ENCODE measurements at regions not wholly inside any gene's neighbourhood (a gene's known extent, or its start where the extent isn't known, plus 50 kb on each side); places are given as distances from the start of the nearest gene placed in this dataset.

DNA sequence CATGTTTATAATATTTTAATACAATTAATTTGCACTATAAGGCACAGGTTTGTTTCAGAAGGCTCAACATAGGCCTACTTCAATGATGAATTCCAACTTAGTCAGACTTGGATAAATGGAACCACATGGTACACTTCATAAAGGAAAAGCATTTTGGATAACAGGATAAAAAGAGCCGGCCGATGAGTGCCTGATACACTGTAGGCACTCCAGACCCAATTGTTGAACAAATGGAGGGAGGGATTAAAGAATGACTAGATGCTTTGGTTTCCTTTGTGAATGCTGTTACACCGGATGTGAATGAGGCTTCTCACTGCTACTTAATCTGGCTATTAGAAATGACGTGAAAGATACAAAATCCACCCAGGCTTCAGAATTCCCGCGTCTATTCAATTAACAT is 104.1 kb upstream of the KCTD1 start:
- Histone ChIP-seq H3K27me3 (ENCODE audit: control insufficient read depth, insufficient read depth, low read length) (no peaks in the 10 kb centered on the region), H3K27ac (ENCODE audit: low read depth in 2 of 2, low read length in 2 of 2) (no peak overlapping the region), H3K9ac (ENCODE audit: low read length in 3 of 3) (no peak overlapping the region), H3K4me3 (ENCODE audit: low read length in 3 of 3) (no peak overlapping the region), H3K9me3 (ENCODE audit: control insufficient read depth in 2 of 3, insufficient read depth in 1 of 3, low read length in 3 of 3) (no peaks in the 10 kb centered on the region), H3K36me3 (ENCODE audit: control insufficient read depth in 2 of 3, insufficient read depth in 3 of 3, low read length in 3 of 3) (no peaks in the 10 kb centered on the region), H3K4me1 (ENCODE audit: control insufficient read depth in 2 of 3, insufficient read depth in 2 of 3, low read depth in 1 of 3, low read length in 3 of 3) (peaks cover 0 to 4% (median 3%) of the 10 kb centered on the region in 3 donors)
- intact Hi-C loops (cut with DNase I): no loop called here
- TF ChIP-seq, protein P1, sequence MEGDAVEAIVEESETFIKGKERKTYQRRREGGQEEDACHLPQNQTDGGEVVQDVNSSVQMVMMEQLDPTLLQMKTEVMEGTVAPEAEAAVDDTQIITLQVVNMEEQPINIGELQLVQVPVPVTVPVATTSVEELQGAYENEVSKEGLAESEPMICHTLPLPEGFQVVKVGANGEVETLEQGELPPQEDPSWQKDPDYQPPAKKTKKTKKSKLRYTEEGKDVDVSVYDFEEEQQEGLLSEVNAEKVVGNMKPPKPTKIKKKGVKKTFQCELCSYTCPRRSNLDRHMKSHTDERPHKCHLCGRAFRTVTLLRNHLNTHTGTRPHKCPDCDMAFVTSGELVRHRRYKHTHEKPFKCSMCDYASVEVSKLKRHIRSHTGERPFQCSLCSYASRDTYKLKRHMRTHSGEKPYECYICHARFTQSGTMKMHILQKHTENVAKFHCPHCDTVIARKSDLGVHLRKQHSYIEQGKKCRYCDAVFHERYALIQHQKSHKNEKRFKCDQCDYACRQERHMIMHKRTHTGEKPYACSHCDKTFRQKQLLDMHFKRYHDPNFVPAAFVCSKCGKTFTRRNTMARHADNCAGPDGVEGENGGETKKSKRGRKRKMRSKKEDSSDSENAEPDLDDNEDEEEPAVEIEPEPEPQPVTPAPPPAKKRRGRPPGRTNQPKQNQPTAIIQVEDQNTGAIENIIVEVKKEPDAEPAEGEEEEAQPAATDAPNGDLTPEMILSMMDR (IDR thresholded peaks at IDR 0.05; ENCODE audit: borderline replicate concordance, extremely low read depth, insufficient read depth): no peak
- FAIRE-seq: no peak
- DNase-seq: no peak

DNA sequence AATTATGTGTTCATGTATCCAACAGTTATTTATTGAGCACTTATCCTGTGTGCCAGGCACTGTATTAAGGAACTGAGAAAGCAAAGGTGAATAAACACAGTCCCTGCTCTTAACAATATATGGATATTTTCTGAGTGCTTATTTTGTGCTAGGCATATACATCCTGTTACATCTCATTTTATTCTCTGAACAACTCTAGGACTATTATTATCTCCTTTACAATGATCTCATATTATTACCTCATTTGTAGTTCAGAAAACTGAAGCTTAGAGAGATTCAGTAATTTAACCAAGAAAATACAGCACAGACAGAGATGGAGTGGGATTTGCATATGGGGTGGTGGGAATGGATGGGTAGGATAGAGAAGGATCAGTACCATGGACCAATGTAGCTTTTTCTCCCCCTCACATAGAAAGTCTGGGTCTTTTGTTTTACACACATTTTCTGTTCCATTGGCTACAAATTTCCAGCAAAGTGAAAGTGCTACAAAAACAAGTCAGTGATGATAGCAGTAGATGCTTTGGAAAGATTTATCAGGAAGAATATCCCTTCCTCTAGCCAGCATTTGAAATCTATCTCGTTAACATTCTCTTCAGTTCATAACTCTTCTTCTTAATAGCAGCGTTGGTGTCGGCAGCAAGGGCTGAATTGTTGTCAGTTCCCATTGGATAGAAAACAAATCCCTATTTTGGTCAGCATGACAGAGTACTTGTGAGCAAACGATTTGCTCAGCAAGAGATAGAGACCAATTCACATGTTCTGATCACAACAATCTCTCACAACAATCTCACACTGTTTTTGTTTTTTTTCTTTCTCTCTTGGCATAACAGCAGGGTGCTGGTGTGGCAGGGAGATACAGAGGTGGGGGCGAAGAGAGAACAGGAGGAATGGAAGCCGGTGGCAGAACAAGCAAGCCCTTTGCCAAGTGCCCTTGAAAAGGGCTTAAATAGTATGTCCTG is 102.2 kb upstream of the KCTD1 start:
- FAIRE-seq (no peak), DNase-seq (no peak)
- Histone ChIP-seq H3K27ac (ENCODE audit: low read depth in 2 of 2, low read length in 2 of 2) (peak overlapping the region in 1 of 2 donors; percentile 25), H3K4me3 (ENCODE audit: low read length in 3 of 3) (no peak overlapping the region), H3K4me1 (ENCODE audit: control insufficient read depth in 2 of 3, insufficient read depth in 2 of 3, low read depth in 1 of 3, low read length in 3 of 3) (peaks cover 0 to 3% (median 0%) of the 10 kb centered on the region in 3 donors), H3K9me3 (ENCODE audit: control insufficient read depth in 2 of 3, insufficient read depth in 1 of 3, low read length in 3 of 3) (no peaks in the 10 kb centered on the region), H3K27me3 (ENCODE audit: control insufficient read depth, insufficient read depth, low read length) (no peaks in the 10 kb centered on the region), H3K36me3 (ENCODE audit: control insufficient read depth in 2 of 3, insufficient read depth in 3 of 3, low read length in 3 of 3) (no peaks in the 10 kb centered on the region), H3K9ac (ENCODE audit: low read length in 3 of 3) (no peak overlapping the region)
- intact Hi-C loops (cut with DNase I): no loop called here
- TF ChIP-seq, protein P1 (IDR thresholded peaks at IDR 0.05; ENCODE audit: borderline replicate concordance, extremely low read depth, insufficient read depth): no peak

DNA sequence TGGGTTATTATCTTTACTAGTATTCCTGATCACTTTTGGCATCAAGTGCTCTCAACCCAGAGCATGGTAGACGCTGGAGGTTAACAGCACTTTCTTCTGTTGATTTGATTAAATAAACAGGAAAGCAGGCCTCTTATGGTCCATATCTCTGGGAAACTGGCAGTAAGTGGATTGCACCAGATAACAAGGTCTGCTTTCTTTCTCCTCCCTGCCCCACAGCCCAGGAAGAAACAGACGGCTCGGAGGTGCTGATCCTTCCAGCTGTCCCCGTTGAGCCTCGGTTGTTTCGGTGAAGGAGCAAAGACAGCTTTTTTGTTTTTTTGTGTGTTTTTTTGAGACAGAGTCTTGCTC is 100.8 kb upstream of the KCTD1 start:
- TF ChIP-seq, protein P1 (IDR thresholded peaks at IDR 0.05; ENCODE audit: borderline replicate concordance, extremely low read depth, insufficient read depth): no peak
- Histone ChIP-seq H3K9ac (ENCODE audit: low read length in 3 of 3) (no peak overlapping the region), H3K4me1 (ENCODE audit: control insufficient read depth in 2 of 3, insufficient read depth in 2 of 3, low read depth in 1 of 3, low read length in 3 of 3) (no peaks in the 10 kb centered on the region), H3K9me3 (ENCODE audit: control insufficient read depth in 2 of 3, insufficient read depth in 1 of 3, low read length in 3 of 3) (no peaks in the 10 kb centered on the region), H3K4me3 (ENCODE audit: low read length in 3 of 3) (no peak overlapping the region), H3K27me3 (ENCODE audit: control insufficient read depth, insufficient read depth, low read length) (no peaks in the 10 kb centered on the region), H3K36me3 (ENCODE audit: control insufficient read depth in 2 of 3, insufficient read depth in 3 of 3, low read length in 3 of 3) (no peaks in the 10 kb centered on the region), H3K27ac (ENCODE audit: low read depth in 2 of 2, low read length in 2 of 2) (no peak overlapping the region)
- FAIRE-seq: no peak
- DNase-seq: no peak
- intact Hi-C loops (cut with DNase I): loop anchor here (5.0 kb wide), 1 partner anchor 267 kb away; no protein-coding TSS in a partner anchor

Measured in kidney (tissue), 13 donors.